NCI-H2029 (cell line): ENCODE measurements at regions not wholly inside any gene's neighbourhood (a gene's known extent, or its start where the extent isn't known, plus 50 kb on each side); places are given as distances from the start of the nearest gene placed in this dataset.

Source experiments
- DNase-seq: peaks from one replicate; lab custom pipeline; 2025; lab: John Stamatoyannopoulos, UW

DNA sequence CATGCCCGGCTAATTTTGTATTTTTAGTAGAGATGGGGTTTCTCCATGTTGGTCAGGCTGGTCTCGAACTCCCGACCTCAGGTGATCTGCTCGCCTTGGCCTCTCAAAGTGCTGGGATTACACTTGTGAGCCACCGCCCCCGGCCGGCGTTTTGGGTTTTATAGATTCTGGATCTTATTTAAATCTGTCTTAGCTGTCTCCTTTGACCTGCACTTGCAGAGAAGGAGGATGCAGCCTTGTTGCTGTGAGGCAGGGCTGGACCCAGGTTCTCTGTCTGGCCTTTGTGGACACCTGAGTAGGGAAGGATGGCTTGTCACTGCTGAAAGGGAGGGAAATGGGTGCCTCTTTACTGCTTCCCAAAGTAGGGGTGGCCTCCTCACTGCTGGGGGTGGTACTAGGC lies 83.0 kb upstream of the HS6ST1 start:
- DNase-seq: no peak

DNA sequence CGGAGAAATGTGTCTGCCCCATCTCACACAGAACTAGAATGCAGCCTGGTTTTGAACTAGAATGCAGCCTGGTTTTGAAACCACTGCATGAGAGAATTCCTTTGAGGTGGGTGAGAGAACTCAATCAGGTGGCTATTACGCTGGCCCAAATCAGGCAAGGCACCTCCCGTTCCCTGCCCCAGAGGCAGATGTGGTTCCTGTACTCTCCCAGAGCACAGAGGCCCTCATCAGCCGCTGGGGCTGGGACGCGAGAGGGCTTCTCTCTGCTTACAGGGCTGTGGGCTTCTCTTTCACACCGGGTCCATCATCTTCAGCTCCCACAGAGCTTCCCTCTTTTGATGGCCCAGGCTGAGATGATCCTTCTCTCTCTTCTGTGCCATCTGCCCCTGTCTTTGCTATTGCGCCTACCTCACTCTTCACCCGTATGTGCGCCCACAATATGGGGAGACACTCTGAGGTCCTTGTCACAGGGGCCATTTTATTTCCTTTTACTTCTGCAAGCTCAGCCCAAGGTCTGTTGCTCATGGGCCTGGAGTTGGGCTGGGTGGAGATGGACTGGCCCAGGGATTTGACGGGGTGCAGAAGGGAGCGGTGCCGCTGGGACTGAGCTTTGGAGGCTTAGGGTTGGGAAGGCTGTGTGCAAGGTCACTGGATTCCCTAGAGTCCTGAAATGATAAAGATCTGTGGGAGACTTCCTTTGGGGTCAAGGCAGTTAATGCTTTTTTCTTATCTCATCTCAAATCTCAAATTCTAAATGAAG lies 84.4 kb upstream of the HS6ST1 start:
- DNase-seq: no peak

DNA sequence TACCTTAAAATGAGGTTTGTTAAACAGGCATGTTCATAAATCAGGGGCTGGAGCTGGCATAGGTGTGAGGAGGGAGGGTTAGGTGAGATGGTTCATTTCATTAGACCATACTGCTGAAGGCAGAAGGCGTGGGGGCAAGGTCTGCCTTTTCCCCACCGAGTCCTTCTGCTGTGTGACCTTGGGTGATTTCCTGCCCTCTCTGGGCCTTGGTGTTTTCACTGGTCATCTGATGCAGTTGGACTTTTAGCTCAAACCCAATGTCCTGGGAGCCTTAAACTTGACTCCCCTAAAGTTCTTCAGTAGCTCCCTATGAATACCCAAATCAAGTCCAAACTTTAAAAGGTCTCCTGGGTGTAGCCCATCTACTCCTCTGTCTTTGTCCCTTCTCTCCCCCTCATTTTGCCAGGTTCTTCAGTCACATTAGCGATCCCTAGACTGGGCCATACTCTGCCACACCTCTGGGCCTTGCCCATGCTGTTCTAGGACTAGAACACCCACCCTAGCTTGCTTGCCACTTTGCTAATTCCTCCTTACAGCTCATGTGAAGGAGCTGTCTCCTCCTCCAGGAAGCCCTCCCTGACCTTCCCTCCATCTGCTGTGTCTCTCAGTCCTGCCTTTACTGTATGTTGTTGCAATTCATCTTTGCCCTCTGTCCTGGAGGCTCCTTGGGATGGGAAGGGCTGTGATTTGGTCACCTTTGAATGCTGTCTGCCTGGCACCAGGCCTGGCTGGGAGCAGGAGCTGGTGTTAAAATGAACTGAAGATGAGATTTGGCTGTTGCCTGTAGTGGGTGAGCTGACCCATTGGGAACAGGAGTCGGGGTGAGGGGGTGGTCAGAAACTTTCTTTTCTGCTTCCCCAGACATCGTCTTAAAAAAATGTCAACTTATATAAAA lies 85.4 kb upstream of the HS6ST1 start:
- no peak for DNase-seq

DNA sequence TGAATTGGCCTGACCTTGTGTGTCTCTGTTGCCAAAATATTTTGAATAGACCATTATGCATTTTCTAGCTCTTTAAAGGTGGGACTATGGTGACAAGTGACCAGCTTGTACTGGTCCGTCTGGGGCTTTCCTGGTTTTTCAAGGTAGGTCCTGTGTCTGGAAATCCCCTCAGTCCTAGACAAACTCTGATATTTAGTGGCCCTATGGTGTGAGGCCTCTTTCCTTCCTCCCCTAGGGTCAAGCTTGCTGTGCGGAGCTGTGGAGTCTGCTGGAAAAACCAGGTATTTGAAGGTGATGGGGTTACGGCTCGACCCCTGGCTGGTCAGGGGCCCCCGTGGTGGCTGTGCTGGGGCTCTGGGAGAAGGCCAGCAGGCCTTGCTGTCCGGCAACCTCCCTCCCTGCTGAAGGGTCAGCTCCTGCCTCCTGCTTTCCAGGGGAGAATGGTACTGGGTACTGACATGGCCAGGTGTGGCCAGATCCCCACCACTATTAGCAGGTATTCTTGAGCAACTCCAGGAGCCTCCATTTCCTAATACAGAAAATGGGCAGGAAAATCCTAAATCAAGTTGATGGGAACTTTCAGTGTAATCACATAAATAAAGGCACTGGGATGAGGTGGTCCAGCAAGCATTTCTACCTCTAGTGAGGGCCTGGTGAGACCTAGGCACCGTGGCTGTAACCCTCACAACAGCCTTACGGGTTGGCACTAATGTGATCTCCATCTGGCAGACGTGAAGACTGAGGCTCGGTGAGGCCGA lies 86.2 kb upstream of the HS6ST1 start:
- DNase-seq: no peak

DNA sequence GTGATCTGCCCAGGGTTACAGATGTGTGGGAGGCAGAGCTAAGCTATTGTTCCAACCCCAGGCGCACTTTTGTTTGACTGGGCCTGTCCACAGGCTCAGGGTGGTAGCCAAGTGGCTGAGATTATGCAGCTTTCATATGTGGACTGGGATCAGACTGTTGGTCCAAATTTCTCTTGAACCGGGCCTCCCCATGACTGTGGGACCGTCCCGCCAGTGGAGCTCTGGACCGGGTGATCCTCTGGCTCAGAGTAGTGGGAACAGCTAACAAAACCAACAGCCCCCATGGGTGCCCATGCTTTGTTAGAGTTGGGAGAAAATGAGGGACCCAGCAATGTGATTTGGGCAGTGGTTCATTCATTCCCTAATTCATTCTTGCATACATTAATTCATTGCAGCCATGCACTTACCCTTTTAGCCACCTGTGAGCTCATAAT lies 86.8 kb upstream of the HS6ST1 start:
- no peak for DNase-seq

DNA sequence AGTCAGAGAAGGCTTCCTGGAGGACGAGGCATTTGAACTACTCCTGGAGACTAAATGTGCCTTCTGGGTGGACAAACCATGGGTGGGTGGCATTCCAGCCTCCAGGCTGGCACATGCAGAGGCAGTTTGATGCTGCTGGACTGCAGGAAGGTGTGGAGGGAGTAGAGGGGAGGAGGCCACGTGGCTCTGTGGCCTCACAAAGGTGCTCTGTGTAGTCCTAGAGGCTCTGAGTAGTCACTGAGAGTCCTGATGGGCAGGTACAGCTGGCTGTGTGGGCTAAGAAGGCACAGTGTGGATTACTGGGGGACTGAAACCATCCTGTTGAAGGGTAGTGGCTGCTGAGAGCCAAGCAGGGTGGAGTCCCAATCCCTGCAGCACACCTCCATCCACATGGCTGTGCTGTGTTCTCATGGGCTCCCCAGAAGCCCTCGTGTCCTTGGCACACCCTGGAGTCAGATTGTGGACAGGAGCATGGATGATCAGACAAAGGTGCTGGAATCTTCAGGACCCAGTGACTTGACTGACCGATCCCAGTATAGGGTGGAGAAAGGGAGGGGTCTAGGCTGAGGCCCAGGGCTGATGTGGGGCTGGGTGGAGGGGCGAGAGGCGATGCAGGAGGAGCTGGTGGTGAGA lies 87.4 kb upstream of the HS6ST1 start:
- DNase-seq: no peak

DNA sequence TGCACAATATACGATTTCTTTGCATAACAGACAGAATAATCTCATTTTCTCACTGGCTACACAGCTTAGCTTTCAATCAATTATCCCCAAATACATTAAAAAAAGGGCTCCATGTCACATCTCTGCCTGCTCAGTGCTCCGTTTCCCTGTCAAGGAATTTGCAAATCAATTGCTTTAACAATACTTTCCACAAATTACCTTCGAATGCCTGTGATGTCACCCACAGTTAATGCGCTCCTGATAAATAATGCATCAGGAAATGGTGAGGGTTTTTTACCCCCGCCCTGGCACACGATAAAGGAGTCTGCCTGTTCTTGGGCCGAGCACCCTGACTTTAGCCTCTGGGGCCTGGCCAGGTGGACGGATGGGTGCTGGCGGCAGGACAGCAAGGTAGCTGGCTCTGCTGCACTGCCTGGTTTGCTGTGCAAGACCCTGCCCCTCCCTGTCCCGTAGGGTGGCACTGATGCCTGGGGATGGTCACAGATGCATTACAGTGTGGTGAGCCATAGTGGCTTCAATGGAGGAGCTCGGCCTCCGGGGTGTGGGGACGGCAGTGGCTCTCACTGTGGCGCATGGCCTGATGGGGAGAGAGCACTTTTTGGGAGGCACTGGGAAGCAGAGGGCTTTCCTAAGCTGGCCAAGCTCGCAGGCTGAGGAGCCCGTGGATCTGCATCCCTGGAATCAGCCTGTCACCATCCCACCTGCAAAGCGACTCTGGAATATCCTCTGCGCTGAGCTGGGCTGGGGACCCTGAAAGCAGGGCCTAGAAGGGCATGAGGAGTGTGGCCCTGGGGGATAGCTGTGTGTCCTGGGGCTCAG lies 88.3 kb upstream of the HS6ST1 start:
- no peak for DNase-seq

DNA sequence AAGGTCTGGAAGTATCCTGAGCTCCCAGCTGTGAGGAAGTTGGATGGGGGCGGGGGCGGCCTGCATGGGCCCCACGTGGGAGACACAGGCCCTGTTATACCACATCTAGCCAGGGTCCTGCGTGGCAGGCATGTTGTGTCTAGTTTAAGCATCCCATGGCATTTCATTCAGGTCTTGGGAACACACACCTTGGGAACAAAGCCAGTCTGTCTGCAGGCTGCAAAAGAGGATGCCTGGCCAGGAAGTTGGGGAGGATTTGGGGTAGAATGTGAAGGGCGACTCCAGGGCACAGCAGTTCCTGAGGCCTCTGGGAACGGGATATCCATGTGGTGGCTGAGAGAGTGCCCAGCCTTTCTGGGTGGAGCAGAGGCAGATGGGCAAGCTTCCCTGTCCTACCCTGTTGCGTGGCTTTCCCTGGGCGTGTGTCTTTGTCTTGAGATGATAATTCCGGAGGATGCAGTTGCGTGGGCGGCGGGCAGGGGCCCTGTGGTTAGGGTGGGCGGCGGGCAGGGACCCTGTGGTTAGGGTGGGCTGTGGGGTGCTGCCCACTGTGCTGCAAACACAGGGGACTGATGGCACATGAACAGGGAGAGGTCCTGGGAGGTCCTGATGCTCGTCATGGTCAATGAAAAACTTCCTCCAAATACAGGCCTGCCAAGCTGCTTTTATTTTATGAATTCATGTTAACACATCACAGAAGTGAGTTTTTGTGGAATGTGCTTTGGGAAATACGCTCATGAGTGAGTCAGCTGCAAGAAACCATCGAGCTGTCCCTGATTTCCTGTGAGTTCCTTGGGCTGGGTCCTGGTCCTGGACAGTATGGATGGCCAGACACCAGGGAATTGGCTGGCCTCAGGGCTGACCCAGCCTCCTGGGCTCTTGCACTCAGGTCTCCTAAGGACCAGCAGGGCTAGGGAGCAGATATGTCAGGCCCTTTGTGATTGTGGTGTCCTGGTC lies 90.0 kb upstream of the HS6ST1 start:
- no peak for DNase-seq

DNA sequence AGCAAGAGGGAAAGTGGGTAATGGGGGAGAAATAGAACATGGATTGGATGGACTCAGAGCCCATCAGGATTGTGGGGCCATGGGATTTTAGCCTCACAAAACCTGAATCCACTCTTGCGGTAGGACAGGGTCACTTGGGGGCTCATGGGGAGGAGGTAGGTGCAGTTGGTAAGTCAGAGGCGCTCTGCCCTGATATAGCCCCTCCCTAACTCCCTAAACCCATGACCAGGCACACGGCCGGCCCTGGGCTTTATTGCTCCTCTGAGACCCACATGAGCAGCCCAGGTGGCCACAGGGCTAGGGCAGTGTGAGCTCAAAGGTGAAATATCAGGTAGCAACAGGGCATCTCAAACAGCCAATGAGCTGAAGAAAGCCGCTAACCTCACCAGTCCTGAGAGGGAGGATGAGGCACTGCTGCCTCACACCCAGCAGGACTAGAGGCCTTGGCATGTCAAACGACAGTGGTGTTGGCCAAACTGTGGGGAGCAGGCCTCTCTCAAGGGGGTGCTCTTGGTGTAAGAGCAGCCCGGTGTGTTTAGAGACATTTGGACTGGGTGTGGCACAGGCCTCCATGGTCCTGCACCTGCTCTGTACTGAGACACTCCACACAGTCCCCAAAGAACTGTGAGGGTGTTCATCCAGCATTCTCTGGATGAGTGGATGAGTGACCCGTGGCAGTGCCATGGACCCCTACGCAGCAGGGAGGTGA lies 90.8 kb upstream of the HS6ST1 start:
- DNase-seq: no peak

DNA sequence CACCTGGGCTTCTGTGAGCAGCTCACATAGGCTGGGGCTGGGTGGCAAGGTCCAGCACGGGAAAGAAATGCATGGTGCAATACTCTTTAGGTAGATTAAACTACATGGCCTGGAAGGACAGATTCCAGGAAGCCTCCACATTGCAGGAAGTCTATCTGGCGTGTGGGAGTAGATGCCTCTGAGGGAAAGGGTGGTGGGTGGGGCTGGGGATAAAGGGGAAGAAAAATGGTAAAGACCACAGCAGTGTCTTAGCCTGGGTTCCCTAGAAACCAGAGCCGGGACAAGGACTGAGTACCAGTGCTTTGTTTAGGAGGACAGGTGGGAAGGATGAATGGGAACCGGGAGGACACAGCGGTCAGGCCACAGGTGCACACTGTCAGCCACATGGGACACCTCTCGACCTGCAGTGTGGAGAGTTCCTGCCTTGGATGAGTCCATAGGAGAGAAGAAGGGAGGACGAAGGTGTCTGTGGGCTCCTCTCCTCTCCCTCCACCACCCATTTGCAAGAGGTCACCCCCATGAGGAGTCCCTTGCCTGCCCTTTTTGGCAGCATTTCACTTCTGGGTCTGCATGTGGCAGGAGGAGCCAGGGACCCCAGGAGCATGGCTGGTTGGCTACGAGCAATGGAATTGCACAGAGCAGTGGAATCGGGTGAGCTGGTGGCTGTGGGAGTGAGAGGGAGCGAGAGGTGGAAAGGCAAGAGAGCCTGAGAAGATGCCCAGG lies 91.5 kb upstream of the HS6ST1 start:
- no peak for DNase-seq

DNA sequence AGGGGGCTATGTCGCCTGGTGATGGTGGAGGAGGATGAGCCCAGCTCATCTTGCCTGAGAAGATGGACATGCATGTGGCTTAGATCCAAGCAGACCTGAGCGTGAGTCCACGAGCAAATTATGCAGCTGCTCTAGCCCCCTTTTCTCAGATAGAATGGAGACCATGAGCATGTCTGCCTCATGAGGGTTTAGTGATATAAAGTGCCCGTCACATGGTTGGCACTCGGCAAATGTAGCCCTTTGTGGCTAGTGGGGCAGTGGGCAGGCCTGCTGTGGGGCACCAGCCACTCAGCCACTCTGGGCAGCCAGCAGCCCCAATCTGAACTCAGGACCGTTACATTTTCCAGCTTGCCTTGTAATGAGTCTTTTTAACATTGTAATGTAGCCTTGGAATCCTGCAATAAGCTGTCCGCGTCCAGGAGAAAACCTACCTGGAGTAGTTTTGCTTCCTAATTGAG lies 92.1 kb upstream of the HS6ST1 start:
- DNase-seq: no peak

DNA sequence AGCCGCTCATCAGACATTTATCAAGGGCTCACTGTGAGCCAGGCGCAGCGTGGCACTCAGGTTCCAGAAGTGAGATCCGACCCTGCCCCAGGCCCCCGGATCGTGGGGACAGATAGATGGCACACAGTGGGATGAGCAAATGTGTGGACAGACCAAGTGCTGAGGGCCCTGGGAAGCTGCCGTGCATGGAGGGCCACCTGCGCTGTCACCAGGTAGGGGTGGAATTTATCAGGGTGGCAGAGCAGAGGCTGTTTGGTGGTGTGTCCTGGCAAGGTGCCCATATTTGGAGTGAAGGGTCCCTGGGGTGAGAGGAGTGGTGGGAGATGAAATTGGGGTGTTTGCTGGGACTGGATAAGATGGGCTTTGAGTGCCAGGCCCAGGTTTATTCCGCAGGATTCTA lies 92.8 kb upstream of the HS6ST1 start:
- DNase-seq: no peak

DNA sequence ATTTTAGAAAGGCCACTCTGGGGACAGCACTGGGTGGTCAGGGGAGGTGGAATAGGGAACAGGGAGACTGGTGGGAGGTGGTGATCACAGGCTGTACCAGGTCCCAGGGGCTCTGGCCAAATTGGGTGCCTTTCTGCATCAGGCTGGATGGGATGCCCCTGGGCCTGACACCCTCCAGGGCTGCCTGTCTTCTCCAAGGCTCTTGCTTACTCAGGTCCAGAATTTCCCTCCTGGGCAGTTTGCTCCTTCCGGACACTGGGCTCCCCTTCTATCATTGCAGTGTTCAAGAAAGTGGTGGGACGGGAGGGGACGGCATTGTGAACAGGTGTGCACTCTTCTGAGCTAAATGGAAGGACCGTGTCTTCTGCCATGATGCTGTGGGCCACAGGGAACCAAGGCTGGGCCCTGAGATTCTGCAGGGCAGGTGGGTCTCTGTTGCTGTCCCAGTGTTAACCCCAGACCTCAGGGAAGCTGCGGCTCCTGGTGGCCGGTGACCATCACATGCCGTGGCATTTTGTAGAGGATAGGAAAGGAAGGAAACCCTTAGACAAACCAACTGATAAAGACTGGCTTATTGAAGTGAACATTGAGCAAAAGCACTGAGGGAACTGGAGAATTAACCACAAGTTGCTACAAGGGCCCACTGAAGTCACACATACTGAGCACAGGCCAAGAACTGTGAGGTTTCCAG lies 93.7 kb upstream of the HS6ST1 start:
- no peak for DNase-seq

DNA sequence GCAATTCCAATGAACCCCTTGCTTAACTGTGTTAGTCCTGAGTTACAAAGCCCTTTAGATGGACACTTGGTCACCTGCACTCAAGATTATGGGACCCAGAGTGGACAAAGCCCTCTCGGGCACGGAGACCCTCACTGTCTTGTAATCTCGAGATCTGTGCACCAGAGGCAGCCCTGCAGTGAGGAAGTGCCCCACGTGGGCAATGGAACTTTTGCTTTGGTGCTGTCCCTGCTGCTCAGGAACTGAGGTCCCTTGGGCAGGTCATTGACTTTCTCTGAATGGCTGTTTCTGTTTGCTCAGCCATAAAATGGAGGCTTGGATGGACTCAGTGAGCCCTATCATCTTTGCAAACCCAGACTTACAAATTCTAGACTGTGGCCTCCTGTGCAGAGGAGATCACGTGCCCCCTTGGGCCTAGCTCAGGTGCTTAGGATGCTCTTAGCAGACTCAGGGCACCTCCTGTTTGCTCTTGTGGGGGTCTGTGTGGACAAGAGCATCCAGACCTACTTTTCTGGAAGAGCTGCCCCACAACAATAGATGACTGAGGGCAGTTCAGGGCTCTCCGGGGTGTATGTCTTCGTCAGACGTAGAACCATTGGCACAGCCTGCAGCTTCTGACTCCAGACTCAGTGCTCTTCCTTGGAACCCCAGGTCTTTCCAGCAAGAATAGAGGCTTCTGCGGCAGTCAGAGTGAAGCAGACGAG lies 94.5 kb upstream of the HS6ST1 start:
- DNase-seq: no peak

DNA sequence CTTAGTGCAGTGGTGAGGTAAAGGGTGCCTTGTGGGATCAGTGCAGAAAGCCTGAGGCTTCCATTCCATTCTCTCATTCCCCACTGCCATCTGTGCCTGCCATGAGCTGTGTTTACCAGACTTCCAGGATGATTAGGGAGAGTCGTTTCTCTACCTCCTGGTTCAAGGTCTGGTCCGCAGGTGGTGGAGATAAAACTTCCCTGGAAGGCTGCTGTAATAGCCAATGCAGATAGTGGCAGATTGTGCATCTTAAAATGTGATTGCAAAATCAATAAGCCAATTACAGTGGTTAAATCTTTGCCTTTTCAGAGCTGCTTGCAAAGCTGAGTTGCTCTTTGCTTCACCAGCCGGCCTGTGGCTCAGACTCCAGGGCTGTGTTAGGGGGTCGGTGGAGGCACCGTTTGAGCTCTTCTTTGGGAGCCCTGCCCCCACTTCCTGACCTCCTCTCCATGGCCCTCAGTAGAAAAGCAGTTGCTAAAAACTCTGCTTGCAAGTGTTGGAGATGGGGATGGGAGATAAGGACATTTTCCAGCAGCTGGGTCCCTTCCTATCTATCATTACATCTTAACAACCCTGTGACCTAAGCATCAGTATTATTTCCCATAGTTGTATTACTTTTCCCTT lies 95.2 kb upstream of the HS6ST1 start:
- no peak for DNase-seq

DNA sequence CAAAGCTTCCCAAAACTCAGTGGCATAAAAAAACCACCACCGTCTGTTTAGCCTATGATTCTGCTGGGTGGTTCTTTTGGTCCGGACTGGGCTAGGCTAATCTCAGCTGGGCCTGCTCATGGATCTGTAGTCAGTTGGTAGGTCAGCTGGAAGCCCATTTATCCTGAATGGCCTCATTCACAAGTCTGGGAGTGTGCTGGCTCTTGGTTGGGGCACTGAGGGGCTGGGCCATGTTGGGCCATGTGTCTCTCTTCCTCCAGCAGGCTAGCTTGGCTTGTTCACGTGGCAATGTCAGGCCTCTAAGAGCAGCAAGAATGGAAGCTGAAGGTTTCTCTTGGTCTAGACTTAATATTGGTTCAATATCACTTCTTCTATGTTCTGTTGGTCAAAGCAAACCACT lies 95.7 kb upstream of the HS6ST1 start:
- DNase-seq: no peak
